ENCODE measurements at regions not wholly inside any gene's neighbourhood (a gene's known extent, or its start where the extent isn't known, plus 50 kb on each side); places are given as distances from the start of the nearest gene placed in this dataset.

GRCh38 chr22:47283616-47284270, 521.3 kb downstream of the TBC1D22A start:
- no peak overlapping the region for H3K27ac ChIP-seq (ENCODE audit: low read length)
- no peak overlapping the region for H3K9ac ChIP-seq (ENCODE audit: low read length in 2 of 2)
- peaks cover 0 to under 1% of the 10 kb centered on the region in 2 donors for H3K27me3 ChIP-seq (ENCODE audit: control insufficient read depth in 1 of 2, insufficient read depth in 2 of 2, low read length in 2 of 2)
- no peaks in the 10 kb centered on the region for H3K36me3 ChIP-seq (ENCODE audit: control insufficient read depth in 2 of 2, insufficient read depth in 2 of 2, low read length in 2 of 2)
- H3K4me3 ChIP-seq (ENCODE audit: low read length in 2 of 2), result no peak overlapping the region
- no peaks in the 10 kb centered on the region for H3K9me3 ChIP-seq (ENCODE audit: control insufficient read depth in 2 of 2, low read length in 2 of 2)
- no peaks in the 10 kb centered on the region for H3K4me1 ChIP-seq (ENCODE audit: control insufficient read depth, insufficient read depth, low read length)

- no peaks in the 10 kb centered on the region for H3K36me3 ChIP-seq (ENCODE audit: control insufficient read depth in 2 of 2, insufficient read depth in 2 of 2, low read length in 2 of 2)
- no peak overlapping the region for H3K4me3 ChIP-seq (ENCODE audit: low read length in 2 of 2)
- no peaks in the 10 kb centered on the region for H3K9me3 ChIP-seq (ENCODE audit: control insufficient read depth in 2 of 2, low read length in 2 of 2)
- H3K9ac ChIP-seq (ENCODE audit: low read length in 2 of 2), result no peak overlapping the region
- peaks cover 0 to 4% of the 10 kb centered on the region in 2 donors for H3K27me3 ChIP-seq (ENCODE audit: control insufficient read depth in 1 of 2, insufficient read depth in 2 of 2, low read length in 2 of 2)
- H3K27ac ChIP-seq (ENCODE audit: low read length), result no peak overlapping the region
- no peaks in the 10 kb centered on the region for H3K4me1 ChIP-seq (ENCODE audit: control insufficient read depth, insufficient read depth, low read length)
Measured at GRCh38 chr22:47282851-47283250, 520.4 kb downstream of the TBC1D22A start.

- Histone ChIP-seq H3K4me3 (ENCODE audit: low read length in 2 of 2) (no peak overlapping the region), H3K4me1 (ENCODE audit: control insufficient read depth, insufficient read depth, low read length) (no peaks in the 10 kb centered on the region), H3K27ac (ENCODE audit: low read length) (no peak overlapping the region), H3K27me3 (ENCODE audit: control insufficient read depth in 1 of 2, insufficient read depth in 2 of 2, low read length in 2 of 2) (peaks cover 0 to 4% of the 10 kb centered on the region in 2 donors), H3K9ac (ENCODE audit: low read length in 2 of 2) (no peak overlapping the region), H3K9me3 (ENCODE audit: control insufficient read depth in 2 of 2, low read length in 2 of 2) (no peaks in the 10 kb centered on the region), H3K36me3 (ENCODE audit: control insufficient read depth in 2 of 2, insufficient read depth in 2 of 2, low read length in 2 of 2) (no peaks in the 10 kb centered on the region)
Measured at GRCh38 chr22:47282366-47282765, 519.9 kb downstream of the TBC1D22A start.

- no peak overlapping the region for H3K4me3 ChIP-seq (ENCODE audit: low read length in 2 of 2)
- no peaks in the 10 kb centered on the region for H3K4me1 ChIP-seq (ENCODE audit: control insufficient read depth, insufficient read depth, low read length)
- no peaks in the 10 kb centered on the region for H3K9me3 ChIP-seq (ENCODE audit: control insufficient read depth in 2 of 2, low read length in 2 of 2)
- H3K9ac ChIP-seq (ENCODE audit: low read length in 2 of 2), result no peak overlapping the region
- peaks cover 6 to 12% of the 10 kb centered on the region in 2 donors for H3K27me3 ChIP-seq (ENCODE audit: control insufficient read depth in 1 of 2, insufficient read depth in 2 of 2, low read length in 2 of 2)
- H3K36me3 ChIP-seq (ENCODE audit: control insufficient read depth in 2 of 2, insufficient read depth in 2 of 2, low read length in 2 of 2), result no peaks in the 10 kb centered on the region
- no peak overlapping the region for H3K27ac ChIP-seq (ENCODE audit: low read length)
Measured at GRCh38 chr22:47281126-47282106, 519.0 kb downstream of the TBC1D22A start.

GRCh38 chr22:47280301-47280700, 517.9 kb downstream of the TBC1D22A start:
- no peak overlapping the region for H3K9ac ChIP-seq (ENCODE audit: low read length in 2 of 2)
- H3K27ac ChIP-seq (ENCODE audit: low read length), result no peak overlapping the region
- H3K36me3 ChIP-seq (ENCODE audit: control insufficient read depth in 2 of 2, insufficient read depth in 2 of 2, low read length in 2 of 2), result no peaks in the 10 kb centered on the region
- H3K4me3 ChIP-seq (ENCODE audit: low read length in 2 of 2), result no peak overlapping the region
- no peaks in the 10 kb centered on the region for H3K9me3 ChIP-seq (ENCODE audit: control insufficient read depth in 2 of 2, low read length in 2 of 2)
- peaks cover 6 to 19% of the 10 kb centered on the region in 2 donors for H3K27me3 ChIP-seq (ENCODE audit: control insufficient read depth in 1 of 2, insufficient read depth in 2 of 2, low read length in 2 of 2)
- no peaks in the 10 kb centered on the region for H3K4me1 ChIP-seq (ENCODE audit: control insufficient read depth, insufficient read depth, low read length)

- no peak overlapping the region for H3K27ac ChIP-seq (ENCODE audit: low read length)
- H3K4me3 ChIP-seq (ENCODE audit: low read length in 2 of 2), result no peak overlapping the region
- H3K36me3 ChIP-seq (ENCODE audit: control insufficient read depth in 2 of 2, insufficient read depth in 2 of 2, low read length in 2 of 2), result no peaks in the 10 kb centered on the region
- no peak overlapping the region for H3K9ac ChIP-seq (ENCODE audit: low read length in 2 of 2)
- H3K27me3 ChIP-seq (ENCODE audit: control insufficient read depth in 1 of 2, insufficient read depth in 2 of 2, low read length in 2 of 2), result peaks cover 6 to 19% of the 10 kb centered on the region in 2 donors
- no peaks in the 10 kb centered on the region for H3K4me1 ChIP-seq (ENCODE audit: control insufficient read depth, insufficient read depth, low read length)
- H3K9me3 ChIP-seq (ENCODE audit: control insufficient read depth in 2 of 2, low read length in 2 of 2), result no peaks in the 10 kb centered on the region
Measured at GRCh38 chr22:47279746-47280145, 517.3 kb downstream of the TBC1D22A start.

GRCh38 chr22:47279337-47279736, 516.9 kb downstream of the TBC1D22A start:
- no peaks in the 10 kb centered on the region for H3K36me3 ChIP-seq (ENCODE audit: control insufficient read depth in 2 of 2, insufficient read depth in 2 of 2, low read length in 2 of 2)
- no peak overlapping the region for H3K9ac ChIP-seq (ENCODE audit: low read length in 2 of 2)
- H3K27ac ChIP-seq (ENCODE audit: low read length), result no peak overlapping the region
- H3K9me3 ChIP-seq (ENCODE audit: control insufficient read depth in 2 of 2, low read length in 2 of 2), result no peaks in the 10 kb centered on the region
- no peak overlapping the region for H3K4me3 ChIP-seq (ENCODE audit: low read length in 2 of 2)
- peaks cover 6 to 19% of the 10 kb centered on the region in 2 donors for H3K27me3 ChIP-seq (ENCODE audit: control insufficient read depth in 1 of 2, insufficient read depth in 2 of 2, low read length in 2 of 2)
- H3K4me1 ChIP-seq (ENCODE audit: control insufficient read depth, insufficient read depth, low read length), result no peaks in the 10 kb centered on the region

- no peaks in the 10 kb centered on the region for H3K9me3 ChIP-seq (ENCODE audit: control insufficient read depth in 2 of 2, low read length in 2 of 2)
- H3K36me3 ChIP-seq (ENCODE audit: control insufficient read depth in 2 of 2, insufficient read depth in 2 of 2, low read length in 2 of 2), result no peaks in the 10 kb centered on the region
- H3K27ac ChIP-seq (ENCODE audit: low read length), result no peak overlapping the region
- peaks cover 6 to 20% of the 10 kb centered on the region in 2 donors for H3K27me3 ChIP-seq (ENCODE audit: control insufficient read depth in 1 of 2, insufficient read depth in 2 of 2, low read length in 2 of 2)
- H3K4me1 ChIP-seq (ENCODE audit: control insufficient read depth, insufficient read depth, low read length), result no peaks in the 10 kb centered on the region
- no peak overlapping the region for H3K4me3 ChIP-seq (ENCODE audit: low read length in 2 of 2)
- H3K9ac ChIP-seq (ENCODE audit: low read length in 2 of 2), result no peak overlapping the region
Measured at GRCh38 chr22:47278655-47279054, 516.2 kb downstream of the TBC1D22A start.

GRCh38 chr22:47277531-47277930, 515.1 kb downstream of the TBC1D22A start:
- Histone ChIP-seq H3K4me1 (ENCODE audit: control insufficient read depth, insufficient read depth, low read length) (no peaks in the 10 kb centered on the region), H3K9me3 (ENCODE audit: control insufficient read depth in 2 of 2, low read length in 2 of 2) (no peaks in the 10 kb centered on the region), H3K9ac (ENCODE audit: low read length in 2 of 2) (no peak overlapping the region), H3K36me3 (ENCODE audit: control insufficient read depth in 2 of 2, insufficient read depth in 2 of 2, low read length in 2 of 2) (no peaks in the 10 kb centered on the region), H3K27me3 (ENCODE audit: control insufficient read depth in 1 of 2, insufficient read depth in 2 of 2, low read length in 2 of 2) (peaks cover 6 to 20% of the 10 kb centered on the region in 2 donors), H3K27ac (ENCODE audit: low read length) (no peak overlapping the region), H3K4me3 (ENCODE audit: low read length in 2 of 2) (no peak overlapping the region)

GRCh38 chr22:47276991-47277390, 514.5 kb downstream of the TBC1D22A start:
- Histone ChIP-seq H3K9me3 (ENCODE audit: control insufficient read depth in 2 of 2, low read length in 2 of 2) (no peaks in the 10 kb centered on the region), H3K4me3 (ENCODE audit: low read length in 2 of 2) (no peak overlapping the region), H3K27me3 (ENCODE audit: control insufficient read depth in 1 of 2, insufficient read depth in 2 of 2, low read length in 2 of 2) (peaks cover 6 to 20% of the 10 kb centered on the region in 2 donors), H3K27ac (ENCODE audit: low read length) (no peak overlapping the region), H3K9ac (ENCODE audit: low read length in 2 of 2) (no peak overlapping the region), H3K36me3 (ENCODE audit: control insufficient read depth in 2 of 2, insufficient read depth in 2 of 2, low read length in 2 of 2) (no peaks in the 10 kb centered on the region), H3K4me1 (ENCODE audit: control insufficient read depth, insufficient read depth, low read length) (no peaks in the 10 kb centered on the region)

Measured in stomach smooth muscle (tissue), 2 donors.